ENCODE measurements at regions not wholly inside any gene's neighbourhood (a gene's known extent, or its start where the extent isn't known, plus 50 kb on each side); places are given as distances from the start of the nearest gene placed in this dataset.

GRCh38 chr22:49007013-49007653, 820.5 kb downstream of the BRD1 start:
- TF ChIP-seq FOXP2 (optimal IDR thresholded peaks at IDR 0.05; ENCODE audit: control extremely low read depth, extremely low read length, insufficient read depth) (no peak), POLR2AphosphoS5 (IDR thresholded peaks at IDR 0.05; ENCODE audit: borderline replicate concordance, low read depth, low read length) (no peak)
